Hepatocyte (in vitro differentiated cells): ENCODE measurements at regions not wholly inside any gene's neighbourhood (a gene's known extent, or its start where the extent isn't known, plus 50 kb on each side); places are given as distances from the start of the nearest gene placed in this dataset.

Source experiments
- EZH2 ChIP-seq: fragments of 200-600 bp; sonication (generic); IDR thresholded peaks from 2 replicates; pipeline ENCODE4 v1.6.1; 2016; ENCODE audit warnings: antibody characterized with exemption, mild to moderate bottlenecking, borderline replicate concordance
- TF ChIP-seq, protein P1 (sequence below): fragments of 200-600 bp; sonication (generic); IDR thresholded peaks from 2 replicates; pipeline ENCODE4 v1.5.1; 2016; ENCODE audit warnings: antibody characterized with exemption, mild to moderate bottlenecking; ENCODE audit not compliant: poor library complexity

DNA sequence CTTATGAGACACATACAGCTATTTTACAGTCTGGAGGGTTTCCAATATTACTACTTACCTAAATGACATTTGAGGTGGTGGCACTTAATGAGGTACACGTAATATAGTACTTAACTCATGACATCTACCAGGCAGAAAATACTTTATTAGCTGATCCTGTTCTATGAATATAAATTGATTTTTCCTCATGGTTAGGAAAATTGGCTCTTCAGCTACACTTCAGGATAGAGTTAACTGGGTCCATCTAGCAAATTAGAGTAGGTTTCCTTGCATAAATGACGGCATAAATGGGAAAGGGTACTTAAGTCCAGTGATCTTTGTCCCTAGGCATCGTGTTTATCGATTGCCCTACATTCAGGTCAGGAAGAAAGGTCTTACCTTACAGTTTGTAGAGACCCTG is 988.8 kb upstream of the TMPRSS15 start:
- TF ChIP-seq EZH2 = no peak
- TF ChIP-seq, protein P1, sequence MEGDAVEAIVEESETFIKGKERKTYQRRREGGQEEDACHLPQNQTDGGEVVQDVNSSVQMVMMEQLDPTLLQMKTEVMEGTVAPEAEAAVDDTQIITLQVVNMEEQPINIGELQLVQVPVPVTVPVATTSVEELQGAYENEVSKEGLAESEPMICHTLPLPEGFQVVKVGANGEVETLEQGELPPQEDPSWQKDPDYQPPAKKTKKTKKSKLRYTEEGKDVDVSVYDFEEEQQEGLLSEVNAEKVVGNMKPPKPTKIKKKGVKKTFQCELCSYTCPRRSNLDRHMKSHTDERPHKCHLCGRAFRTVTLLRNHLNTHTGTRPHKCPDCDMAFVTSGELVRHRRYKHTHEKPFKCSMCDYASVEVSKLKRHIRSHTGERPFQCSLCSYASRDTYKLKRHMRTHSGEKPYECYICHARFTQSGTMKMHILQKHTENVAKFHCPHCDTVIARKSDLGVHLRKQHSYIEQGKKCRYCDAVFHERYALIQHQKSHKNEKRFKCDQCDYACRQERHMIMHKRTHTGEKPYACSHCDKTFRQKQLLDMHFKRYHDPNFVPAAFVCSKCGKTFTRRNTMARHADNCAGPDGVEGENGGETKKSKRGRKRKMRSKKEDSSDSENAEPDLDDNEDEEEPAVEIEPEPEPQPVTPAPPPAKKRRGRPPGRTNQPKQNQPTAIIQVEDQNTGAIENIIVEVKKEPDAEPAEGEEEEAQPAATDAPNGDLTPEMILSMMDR = no peak
